ENCODE measurements at regions not wholly inside any gene's neighbourhood (a gene's known extent, or its start where the extent isn't known, plus 50 kb on each side); places are given as distances from the start of the nearest gene placed in this dataset.
"Not testable (repeated sequence)": the region's sequence is repeated elsewhere in the genome, so short reads cannot be mapped to it uniquely, and the experiment has no call there.

DNA sequence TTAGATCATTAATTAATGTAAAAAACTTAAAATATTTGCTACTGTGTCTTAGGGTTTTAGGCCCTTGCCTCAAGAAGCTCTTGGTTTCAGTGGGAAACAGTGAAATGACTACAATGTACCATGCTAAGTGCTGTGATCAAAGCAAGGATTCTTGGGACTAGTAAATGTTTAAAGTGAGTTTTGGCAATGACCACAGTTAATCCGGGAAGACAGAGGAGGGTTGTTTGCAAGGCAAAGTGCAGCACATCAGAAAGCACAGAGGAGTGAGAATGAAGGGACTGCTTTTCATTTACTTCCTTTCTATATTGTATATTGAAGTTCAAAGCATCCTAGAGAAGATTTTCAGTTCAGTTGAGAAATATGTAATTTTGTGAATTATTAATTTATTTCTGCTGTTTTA is 676.7 kb downstream of the SPATA31A6 start:
- H3K4me3 ChIP-seq (ENCODE audit: low read depth, low read length, poor library complexity, severe bottlenecking); H3K36me3 ChIP-seq (ENCODE audit: insufficient read depth, low read length); H3K4me2 ChIP-seq (ENCODE audit: low read length); H3K9me2 ChIP-seq (ENCODE audit: low read depth, low read length); H3K27ac ChIP-seq (ENCODE audit: low read depth, low read length, poor library complexity, severe bottlenecking); H2AFZ ChIP-seq (ENCODE audit: low read length); H3K4me1 ChIP-seq (ENCODE audit: insufficient read depth, low read length, severe bottlenecking); H3K79me2 ChIP-seq (ENCODE audit: insufficient read depth, low read length); H3K9me3 ChIP-seq (ENCODE audit: low read length); H3F3A ChIP-seq (ENCODE audit: insufficient read depth, low read length); H4K20me1 ChIP-seq (ENCODE audit: insufficient read depth, low read length); H3K9ac ChIP-seq (ENCODE audit: low read length); H3K27me3 ChIP-seq (ENCODE audit: insufficient read depth, low read length): not testable (repeated sequence)

DNA sequence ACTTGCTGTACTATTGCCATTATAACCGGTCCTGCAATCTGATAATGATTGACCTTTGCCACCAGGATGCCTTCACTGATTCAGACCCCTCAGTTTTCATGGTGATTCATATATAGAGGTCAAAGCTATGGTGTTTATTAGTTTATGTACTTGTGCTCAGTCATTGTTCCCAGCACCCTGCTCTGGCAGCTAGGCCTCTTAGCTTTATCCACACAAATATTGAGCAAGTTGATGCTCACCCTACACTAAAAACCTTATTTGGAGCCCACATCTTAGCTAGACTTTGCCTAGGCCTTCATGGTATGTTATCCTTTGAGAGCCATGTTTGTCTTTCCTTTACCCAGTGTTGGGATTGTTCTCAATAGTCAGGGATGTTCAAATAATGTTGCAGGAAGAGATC is 679.0 kb downstream of the SPATA31A6 start:
- H3F3A ChIP-seq (ENCODE audit: insufficient read depth, low read length); H3K9ac ChIP-seq (ENCODE audit: low read length); H3K9me3 ChIP-seq (ENCODE audit: low read length); H3K36me3 ChIP-seq (ENCODE audit: insufficient read depth, low read length); H3K4me1 ChIP-seq (ENCODE audit: insufficient read depth, low read length, severe bottlenecking); H3K27ac ChIP-seq (ENCODE audit: low read depth, low read length, poor library complexity, severe bottlenecking); H3K27me3 ChIP-seq (ENCODE audit: insufficient read depth, low read length); H3K79me2 ChIP-seq (ENCODE audit: insufficient read depth, low read length); H3K4me2 ChIP-seq (ENCODE audit: low read length); H2AFZ ChIP-seq (ENCODE audit: low read length); H4K20me1 ChIP-seq (ENCODE audit: insufficient read depth, low read length); H3K4me3 ChIP-seq (ENCODE audit: low read depth, low read length, poor library complexity, severe bottlenecking); H3K9me2 ChIP-seq (ENCODE audit: low read depth, low read length): not testable (repeated sequence)

Data from OCI-LY1 (cell line).